SJCRH30 (cell line): ENCODE measurements at regions not wholly inside any gene's neighbourhood (a gene's known extent, or its start where the extent isn't known, plus 50 kb on each side); places are given as distances from the start of the nearest gene placed in this dataset.
"Not testable (repeated sequence)": the region's sequence is repeated elsewhere in the genome, so short reads cannot be mapped to it uniquely, and the experiment has no call there.

ENCODE experiments used
- DNase-seq, 2 experiments: peaks; one replicate each; pipeline ENCODE4 v3.0.0-alpha.2; 2015 to 2020
- H3K27ac ChIP-seq: fragments of 250-450 bp; sonication (Bioruptor Pico); 2 replicates; pipeline ENCODE4 v1.5.1; 2020; ENCODE audit warnings: mild to moderate bottlenecking, moderate library complexity
- H3K27me3 ChIP-seq: fragments of 250-450 bp; sonication (Bioruptor Pico); 2 replicates; pipeline ENCODE4 v1.5.1; 2020; ENCODE audit warnings: mild to moderate bottlenecking, moderate library complexity
- H3K36me3 ChIP-seq: fragments of 250-450 bp; sonication (Bioruptor Pico); 2 replicates; pipeline ENCODE4 v1.5.1; 2020; ENCODE audit warnings: mild to moderate bottlenecking, moderate library complexity
- H3K4me1 ChIP-seq: fragments of 250-450 bp; sonication (Bioruptor Pico); 2 replicates; pipeline ENCODE4 v1.5.1; 2020; ENCODE audit warnings: mild to moderate bottlenecking, moderate library complexity
- H3K4me3 ChIP-seq: fragments of 250-450 bp; sonication (Bioruptor Pico); 2 replicates; pipeline ENCODE4 v1.5.1; 2020; ENCODE audit warnings: mild to moderate bottlenecking, moderate library complexity
- H3K9me3 ChIP-seq: fragments of 250-450 bp; sonication (Bioruptor Pico); replicated peaks from 2 replicates; pipeline ENCODE4 v1.5.1; 2020; ENCODE audit warnings: mild to moderate bottlenecking, moderate library complexity

- not testable (repeated sequence) for H3K36me3 ChIP-seq, H3K4me3 ChIP-seq, H3K9me3 ChIP-seq, H3K27me3 ChIP-seq, H3K4me1 ChIP-seq, H3K27ac ChIP-seq, DNase-seq
Observed at GRCh38 chr21:9836547-9836946, 684.8 kb upstream of the TPTE start.

- DNase-seq, H3K4me1 ChIP-seq, H3K27ac ChIP-seq, H3K27me3 ChIP-seq, H3K36me3 ChIP-seq, H3K4me3 ChIP-seq, H3K9me3 ChIP-seq: not testable (repeated sequence)
Observed at GRCh38 chr21:9837001-9837400, 684.4 kb upstream of the TPTE start.

- not testable (repeated sequence) for H3K4me1 ChIP-seq, H3K9me3 ChIP-seq, H3K4me3 ChIP-seq, H3K27me3 ChIP-seq, DNase-seq, H3K27ac ChIP-seq, H3K36me3 ChIP-seq
Observed at GRCh38 chr21:9837526-9837925, 683.9 kb upstream of the TPTE start.

- H3K4me3 ChIP-seq, result no peak overlapping the region
Observed at GRCh38 chr21:9837946-9838737, 683.2 kb upstream of the TPTE start.

GRCh38 chr21:9838738-9839642, 682.4 kb upstream of the TPTE start:
- H3K4me1 ChIP-seq, result no peaks in the 10 kb centered on the region
- H3K9me3 ChIP-seq, result no peaks in the 10 kb centered on the region; the same call in 1 of the 2 replicates
- H3K27ac ChIP-seq, result no peak overlapping the region
- H3K27me3 ChIP-seq, result 0 out of 2 replicates have a peak, but pooled peaks cover 4% of the 10 kb centered on the region
- no peak for DNase-seq
- H3K36me3 ChIP-seq, result no peaks in the 10 kb centered on the region
- H3K4me3 ChIP-seq, result no peak overlapping the region

More at GRCh38 chr21:9837946-9838737, 683.2 kb upstream of the TPTE start:
- DNase-seq, result no peak
- Histone ChIP-seq H3K27me3 (0 out of 2 replicates have a peak, but pooled peaks cover 4% of the 10 kb centered on the region), H3K4me1 (no peaks in the 10 kb centered on the region), H3K36me3 (no peaks in the 10 kb centered on the region), H3K9me3 (no peaks in the 10 kb centered on the region; the same call in 1 of the 2 replicates), H3K27ac (no peak overlapping the region)

- H3K4me3 ChIP-seq, H3K27ac ChIP-seq, H3K36me3 ChIP-seq, H3K4me1 ChIP-seq, DNase-seq, H3K9me3 ChIP-seq, H3K27me3 ChIP-seq: not testable (repeated sequence)
Observed at GRCh38 chr21:9844106-9844505, 677.3 kb upstream of the TPTE start.

GRCh38 chr21:9847511-9847910, 673.9 kb upstream of the TPTE start:
- DNase-seq, H3K27ac ChIP-seq, H3K36me3 ChIP-seq, H3K4me3 ChIP-seq, H3K27me3 ChIP-seq, H3K9me3 ChIP-seq, H3K4me1 ChIP-seq: not testable (repeated sequence)

GRCh38 chr21:9851166-9851565, 670.2 kb upstream of the TPTE start:
- H3K27me3 ChIP-seq, H3K36me3 ChIP-seq, H3K4me1 ChIP-seq, H3K9me3 ChIP-seq, H3K27ac ChIP-seq, H3K4me3 ChIP-seq, DNase-seq: not testable (repeated sequence)

- not testable (repeated sequence) for H3K27me3 ChIP-seq, H3K4me3 ChIP-seq, H3K9me3 ChIP-seq, H3K4me1 ChIP-seq, H3K36me3 ChIP-seq, DNase-seq, H3K27ac ChIP-seq
Observed at GRCh38 chr21:9851695-9852094, 669.7 kb upstream of the TPTE start.

- not testable (repeated sequence) for H3K4me1 ChIP-seq, H3K36me3 ChIP-seq, DNase-seq, H3K27me3 ChIP-seq, H3K27ac ChIP-seq, H3K4me3 ChIP-seq, H3K9me3 ChIP-seq
Observed at GRCh38 chr21:9857563-9857962, 663.8 kb upstream of the TPTE start.

- not testable (repeated sequence) for H3K4me3 ChIP-seq, DNase-seq, H3K27ac ChIP-seq, H3K9me3 ChIP-seq, H3K36me3 ChIP-seq, H3K4me1 ChIP-seq, H3K27me3 ChIP-seq
Observed at GRCh38 chr21:9859865-9860264, 661.5 kb upstream of the TPTE start.

GRCh38 chr21:9862456-9862855, 658.9 kb upstream of the TPTE start:
- H3K36me3 ChIP-seq, H3K4me1 ChIP-seq, H3K27ac ChIP-seq, H3K4me3 ChIP-seq, DNase-seq, H3K27me3 ChIP-seq, H3K9me3 ChIP-seq: not testable (repeated sequence)

GRCh38 chr21:9867815-9868214, 653.6 kb upstream of the TPTE start:
- DNase-seq, H3K4me1 ChIP-seq, H3K4me3 ChIP-seq, H3K27ac ChIP-seq, H3K27me3 ChIP-seq, H3K9me3 ChIP-seq, H3K36me3 ChIP-seq: not testable (repeated sequence)

- H3K4me1 ChIP-seq, DNase-seq, H3K4me3 ChIP-seq, H3K36me3 ChIP-seq, H3K27ac ChIP-seq, H3K27me3 ChIP-seq, H3K9me3 ChIP-seq: not testable (repeated sequence)
Observed at GRCh38 chr21:9873096-9873495, 648.3 kb upstream of the TPTE start.

- H3K36me3 ChIP-seq, H3K27ac ChIP-seq, H3K27me3 ChIP-seq, H3K4me1 ChIP-seq, H3K4me3 ChIP-seq, H3K9me3 ChIP-seq, DNase-seq: not testable (repeated sequence)
Observed at GRCh38 chr21:9874136-9874535, 647.2 kb upstream of the TPTE start.
